HG03442 (cell line): ENCODE measurements at regions not wholly inside any gene's neighbourhood (a gene's known extent, or its start where the extent isn't known, plus 50 kb on each side); places are given as distances from the start of the nearest gene placed in this dataset.
"Not testable (repeated sequence)": the region's sequence is repeated elsewhere in the genome, so short reads cannot be mapped to it uniquely, and the experiment has no call there.

Experiments used
- ATAC-seq: cut with Tn5 transposase; IDR thresholded peaks from one replicate; pipeline ENCODE4 v1.9.1; 2021; ENCODE audit warnings: mild to moderate bottlenecking, moderate library complexity; ENCODE audit not compliant: unreplicated experiment

DNA sequence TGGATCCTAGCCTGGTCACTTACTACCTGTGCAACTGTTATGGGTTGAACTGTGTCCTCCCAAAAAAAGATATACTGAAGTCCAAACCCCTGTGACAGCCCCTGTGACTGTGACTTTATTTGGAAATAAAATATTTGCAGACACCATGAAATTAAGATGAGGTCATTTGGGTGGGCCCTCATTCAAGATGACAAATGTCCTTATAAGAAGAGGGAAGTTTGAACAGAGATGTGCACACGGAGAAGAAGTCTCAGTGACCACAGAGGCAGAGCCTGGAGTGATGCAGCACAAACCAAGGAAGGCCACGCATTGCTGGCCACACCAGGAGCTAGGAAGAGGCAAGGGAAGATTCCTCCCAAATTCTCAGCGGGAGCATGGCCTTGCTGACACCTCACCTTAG, 249.7 kb upstream of the RUNX1 start:
- no peak for ATAC-seq

DNA sequence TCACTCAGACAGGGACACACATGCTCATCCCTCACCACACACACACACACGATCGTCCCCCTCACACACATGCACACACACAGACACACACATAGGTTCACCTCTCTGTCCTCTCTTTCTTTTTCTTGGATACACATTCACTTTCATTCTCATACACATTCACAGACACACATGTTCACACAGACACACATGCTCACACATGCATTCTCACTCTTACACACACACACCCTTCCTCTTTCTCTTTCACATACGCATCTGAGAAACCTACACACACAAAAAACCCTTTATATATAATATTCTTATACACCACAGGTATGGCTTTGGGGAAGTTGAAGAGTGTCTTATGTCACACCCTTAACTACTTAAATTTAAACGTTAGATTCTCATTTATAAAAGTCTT, 248.6 kb upstream of the RUNX1 start:
- ATAC-seq, result no peak

DNA sequence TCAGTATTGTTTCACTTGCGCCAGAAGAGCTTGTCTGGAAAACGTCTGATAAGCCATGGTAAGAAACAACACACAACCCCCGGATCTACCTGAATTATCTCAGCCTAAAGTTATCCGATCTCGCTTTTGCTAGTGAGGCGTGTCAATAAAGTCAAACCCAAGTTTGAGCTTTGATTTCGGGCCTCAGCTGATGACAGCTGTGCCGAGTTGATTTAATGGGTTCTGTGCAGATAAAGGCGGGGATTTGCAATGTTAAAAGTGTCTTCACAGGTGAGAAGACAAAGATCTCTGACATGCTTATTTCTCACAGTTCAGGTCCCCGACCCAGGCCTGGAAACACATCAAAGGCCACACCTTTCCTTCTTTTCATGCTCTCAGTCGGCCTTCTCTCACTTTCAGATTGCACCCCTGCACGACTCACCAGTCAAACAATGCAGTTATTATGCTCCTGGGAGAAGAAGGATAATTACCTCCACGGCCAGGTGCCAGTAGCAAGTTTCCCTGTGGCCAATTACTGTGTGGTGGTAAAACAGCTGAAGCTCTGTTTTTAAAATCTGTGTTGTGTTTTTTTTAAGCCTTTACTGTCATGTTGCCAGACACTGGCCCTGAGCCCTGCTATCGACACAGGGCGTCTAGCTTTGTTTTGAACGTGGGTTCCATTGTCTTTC, 245.3 kb upstream of the RUNX1 start:
- ATAC-seq, result no peak

DNA sequence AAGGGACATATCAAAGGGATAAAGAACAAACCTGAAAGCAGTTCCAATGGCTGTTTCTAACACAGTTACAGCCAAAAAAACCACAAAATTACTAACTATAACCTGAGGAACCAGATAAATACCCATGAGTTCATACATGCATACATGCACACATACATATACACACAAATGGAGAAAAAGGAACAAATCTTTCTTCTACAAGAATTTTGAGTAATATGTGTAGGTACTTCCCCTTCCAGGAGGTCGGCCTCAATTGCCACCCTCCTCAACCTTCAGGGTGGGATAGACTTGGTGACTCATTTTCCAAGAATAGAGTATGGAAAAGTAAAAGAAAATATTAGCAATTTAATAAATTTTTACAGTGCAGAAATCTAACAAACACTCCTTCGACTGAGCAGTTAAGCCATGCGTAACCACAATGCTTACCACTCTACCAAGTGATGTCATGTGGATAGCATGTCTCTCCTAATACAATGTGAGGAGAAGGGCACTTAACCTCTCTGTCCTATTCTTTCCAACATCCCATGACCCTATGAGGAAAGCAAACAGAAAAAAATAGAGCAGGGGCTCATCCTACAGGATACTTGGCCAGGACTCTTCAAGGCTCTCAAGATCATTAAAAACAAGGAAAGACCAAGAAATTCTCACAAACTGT, 243.0 kb upstream of the RUNX1 start:
- ATAC-seq, result no peak

DNA sequence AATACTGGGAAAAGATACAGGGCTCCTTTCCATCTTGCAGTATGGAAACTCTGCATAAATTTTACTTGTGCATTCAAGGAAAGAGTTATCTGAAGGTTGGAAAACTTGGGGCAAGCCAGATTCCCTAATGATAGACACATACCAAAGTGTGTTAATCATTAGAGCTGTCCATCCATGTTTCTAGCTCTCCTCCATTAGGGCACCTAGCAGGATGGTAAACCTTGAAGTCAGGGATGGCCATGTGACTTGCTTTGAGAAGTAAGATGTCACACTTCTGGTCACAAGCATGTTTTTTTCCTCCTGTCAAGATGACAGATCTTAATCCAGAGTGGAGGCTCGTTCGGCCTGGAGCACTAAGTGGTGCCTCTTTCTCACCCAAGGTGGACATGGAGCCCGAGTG, 241.9 kb upstream of the RUNX1 start:
- ATAC-seq, result no peak

DNA sequence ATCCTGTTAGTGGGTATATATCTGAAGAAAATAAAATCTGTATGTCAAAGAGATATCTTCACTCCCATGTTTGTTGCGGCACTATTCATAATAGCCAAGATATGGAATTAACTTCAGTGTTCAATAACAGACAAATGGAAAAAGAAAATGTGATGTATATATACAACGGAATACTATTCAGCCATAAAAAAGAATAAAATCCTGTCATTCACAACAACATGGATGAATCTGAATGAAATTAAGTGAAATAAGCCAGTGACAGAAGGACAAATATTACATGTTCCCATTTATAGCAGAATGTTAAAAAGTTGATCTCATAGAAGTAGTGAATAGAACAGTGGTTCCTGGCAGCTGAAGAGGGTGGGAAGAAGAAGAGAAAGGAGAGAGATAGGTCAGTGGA, 239.1 kb upstream of the RUNX1 start:
- no peak for ATAC-seq

DNA sequence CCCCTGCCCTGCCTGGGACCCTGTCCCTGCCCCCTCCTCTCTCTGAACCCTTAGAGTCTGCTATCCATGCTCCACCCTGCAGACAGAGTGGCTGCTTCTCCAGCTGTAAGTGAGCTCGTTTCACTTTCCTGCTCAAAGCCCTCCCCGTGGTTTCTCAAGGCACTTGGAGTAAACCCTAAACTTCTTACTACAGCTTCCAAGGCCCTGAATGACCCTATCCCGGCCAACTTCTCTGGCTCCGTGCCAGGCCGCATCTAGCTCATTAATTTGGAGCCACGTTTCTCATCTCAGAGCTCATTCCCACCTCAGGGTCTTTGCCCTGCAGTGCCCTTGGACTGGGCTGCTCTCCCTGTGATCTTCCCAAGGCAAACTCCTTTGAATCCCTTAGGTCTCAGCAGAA, 235.1 kb upstream of the RUNX1 start:
- no peak for ATAC-seq

DNA sequence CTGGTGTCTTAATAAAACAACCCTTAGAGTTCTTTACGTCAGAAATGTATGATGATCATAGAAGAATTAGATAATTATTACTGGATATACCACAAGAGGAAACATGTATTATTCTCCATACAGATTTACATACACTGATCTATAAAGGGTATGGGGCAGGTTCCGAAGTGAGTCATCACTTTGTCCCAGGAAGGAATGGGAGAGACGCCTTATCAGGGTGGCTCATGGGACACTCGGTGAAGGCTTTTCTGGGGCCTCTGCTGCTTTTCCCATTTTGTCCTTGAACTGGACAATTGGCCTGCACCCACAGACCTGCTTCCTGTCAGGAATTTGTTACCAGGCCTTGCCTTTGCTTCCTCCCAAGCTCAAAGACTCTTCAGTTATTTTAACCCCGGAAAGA, 233.8 kb upstream of the RUNX1 start:
- no peak for ATAC-seq

DNA sequence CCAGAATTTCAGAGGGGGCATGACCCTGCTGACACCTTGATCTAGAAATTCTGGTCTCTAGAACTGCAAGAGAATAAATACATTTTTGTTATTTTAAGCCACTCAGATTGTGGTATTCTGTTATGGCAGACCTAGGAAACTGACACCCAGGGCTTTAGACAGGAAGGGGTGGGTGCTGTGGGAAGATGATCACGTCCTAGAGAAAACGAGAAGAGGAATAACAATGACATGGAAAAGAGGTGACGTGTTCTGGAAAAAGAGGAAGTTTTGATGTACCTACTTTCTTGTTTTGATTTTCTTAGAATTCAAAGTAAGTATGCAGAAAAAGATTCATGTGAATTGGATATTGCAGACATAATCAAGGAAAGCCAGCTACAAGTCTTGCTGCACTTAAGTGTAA, 232.9 kb upstream of the RUNX1 start:
- no peak for ATAC-seq

DNA sequence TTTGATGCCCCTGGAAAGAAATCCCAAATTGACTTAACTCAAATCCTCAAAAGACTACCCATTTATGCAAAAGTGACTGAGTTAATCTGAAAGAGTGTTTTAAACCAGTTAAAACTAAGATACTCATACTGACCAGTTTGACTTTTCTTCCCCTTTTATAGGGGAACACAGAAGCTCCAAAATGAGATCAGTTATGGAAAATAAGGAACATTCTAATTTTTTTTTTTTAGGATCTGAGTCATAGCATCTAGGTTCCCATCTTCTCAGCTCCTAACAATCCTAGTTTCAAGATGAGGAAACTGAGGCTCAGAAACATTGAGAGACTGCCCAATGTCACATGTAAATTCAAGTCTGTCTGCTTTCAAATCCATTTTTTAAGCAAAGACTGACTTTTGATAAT, 231.1 kb upstream of the RUNX1 start:
- ATAC-seq, result no peak

DNA sequence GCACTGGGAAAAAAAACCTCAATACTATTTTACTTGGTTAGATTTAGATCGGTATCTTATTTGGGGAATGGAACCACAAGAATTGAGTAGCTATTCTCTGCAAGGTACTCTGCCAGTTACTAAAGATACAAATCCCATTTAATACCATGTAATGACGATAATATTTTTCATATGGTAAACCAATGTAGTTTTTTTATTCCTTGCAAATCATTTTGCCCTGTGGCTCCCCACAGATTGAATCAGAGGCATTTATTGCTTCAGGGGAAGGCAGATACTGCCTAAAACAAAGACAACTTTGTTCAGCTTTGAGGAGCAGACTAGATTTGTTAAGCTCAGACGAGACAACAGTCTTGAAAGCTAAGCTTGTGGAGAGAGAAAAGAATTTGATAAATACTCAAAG, 226.7 kb upstream of the RUNX1 start:
- no peak for ATAC-seq

DNA sequence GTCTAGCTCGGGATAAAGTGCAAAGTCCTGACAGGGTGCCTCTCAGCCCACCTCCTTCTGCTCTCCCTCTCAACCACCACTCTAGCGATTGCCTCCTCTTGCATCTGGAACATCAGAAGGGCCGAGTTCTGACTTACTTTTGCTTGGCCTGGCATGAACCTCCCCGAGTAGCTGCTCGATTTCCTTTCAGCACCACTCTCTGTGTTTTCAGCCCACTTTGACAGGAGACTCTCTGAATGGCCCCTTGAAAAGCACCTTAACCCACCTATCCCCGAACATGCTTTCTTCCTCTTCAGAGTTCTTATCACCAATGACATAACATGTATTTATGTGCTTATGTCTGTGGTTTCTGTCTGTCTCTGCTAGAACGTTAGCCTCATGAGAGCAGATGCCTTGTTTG, 225.8 kb upstream of the RUNX1 start:
- ATAC-seq, result no peak

DNA sequence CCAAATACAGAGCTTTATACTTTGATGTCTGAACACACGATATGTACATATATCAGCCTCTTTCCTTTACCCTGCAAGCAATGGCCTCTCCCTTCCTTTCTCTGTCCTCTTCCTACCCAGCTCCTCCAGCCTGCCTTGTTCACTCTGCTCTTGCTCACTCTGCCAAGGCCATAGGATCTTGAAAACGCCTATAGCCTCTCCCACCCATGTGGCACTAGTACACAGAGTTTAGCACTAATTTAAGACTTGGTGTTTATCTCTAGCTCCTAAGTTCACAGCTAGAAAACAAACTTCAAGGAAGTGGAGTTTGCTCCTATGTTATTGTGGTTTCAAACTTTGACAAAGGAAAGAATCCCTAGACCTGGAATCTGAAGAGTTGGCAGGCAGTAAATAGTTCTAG, 225.0 kb upstream of the RUNX1 start:
- ATAC-seq, result no peak

DNA sequence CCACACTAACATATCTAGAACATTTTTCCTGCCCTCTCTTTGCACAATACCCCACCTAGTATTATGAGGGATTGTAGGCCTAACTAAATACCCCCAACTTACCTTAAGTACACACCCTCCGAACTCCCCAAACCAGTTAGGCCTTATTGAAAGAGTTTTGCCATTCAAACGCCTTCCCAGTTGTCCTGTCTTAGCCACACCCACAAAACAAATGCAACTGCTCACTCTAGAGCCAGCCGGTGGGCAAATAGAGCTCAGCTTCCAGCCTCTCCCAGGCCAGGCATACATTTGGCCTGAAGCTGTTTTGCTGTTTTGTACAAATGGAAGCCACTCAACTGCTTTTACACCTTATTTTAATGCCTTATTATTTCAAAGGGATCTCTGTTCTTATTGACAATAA, 224.2 kb upstream of the RUNX1 start:
- ATAC-seq, result no peak

DNA sequence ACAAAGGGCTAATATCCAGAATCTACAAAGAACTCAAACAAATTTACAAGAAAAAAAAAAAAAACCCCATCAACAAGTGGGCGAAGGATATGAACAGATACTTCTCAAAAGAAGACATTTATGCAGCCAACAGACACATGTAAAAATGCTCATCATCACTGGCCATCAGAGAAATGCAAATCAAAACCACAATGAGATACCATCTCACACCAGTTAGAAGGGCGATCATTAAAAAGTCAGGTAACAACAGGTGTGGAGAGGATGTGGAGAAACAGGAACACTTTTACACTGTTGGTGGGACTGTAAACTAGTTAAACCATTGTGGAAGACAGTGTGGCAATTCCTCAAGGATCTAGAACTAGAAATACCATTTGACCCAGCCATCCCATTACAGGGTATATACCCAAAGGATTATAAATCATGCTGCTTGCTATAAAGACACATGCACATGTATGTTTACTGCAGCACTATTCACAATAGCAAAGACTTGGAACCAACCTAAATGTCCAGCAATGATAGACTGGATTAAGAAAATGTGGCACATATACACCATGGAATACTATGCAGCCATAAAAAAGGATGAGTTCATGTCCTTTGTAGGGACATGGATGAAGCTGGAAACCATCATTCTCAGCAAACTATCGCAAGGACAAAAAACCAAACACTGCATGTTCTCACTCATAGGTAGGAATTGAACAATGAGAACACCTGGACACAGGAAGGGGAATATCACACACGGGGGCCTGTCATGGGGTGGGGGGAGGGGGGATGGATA, 222.4 kb upstream of the RUNX1 start:
- not testable (repeated sequence) for ATAC-seq

DNA sequence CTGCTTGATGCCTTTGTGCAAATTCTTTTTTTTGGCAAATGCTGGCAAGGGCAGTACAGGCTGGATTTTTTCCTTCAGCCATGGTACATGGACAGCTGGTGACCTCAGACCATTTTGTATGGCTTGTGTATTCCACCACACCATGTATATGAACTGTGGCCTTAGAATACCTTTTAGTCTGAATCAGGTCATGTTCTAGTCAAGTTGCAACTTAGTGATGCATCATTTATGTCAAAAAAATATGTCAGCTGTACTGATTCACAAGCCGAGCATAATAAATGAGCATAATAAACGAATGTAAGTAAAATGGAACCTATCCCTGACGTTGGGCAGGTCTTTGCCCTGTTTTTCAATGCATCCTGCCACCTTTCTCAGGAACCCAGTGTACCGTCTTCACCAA, 219.7 kb upstream of the RUNX1 start:
- no peak for ATAC-seq

DNA sequence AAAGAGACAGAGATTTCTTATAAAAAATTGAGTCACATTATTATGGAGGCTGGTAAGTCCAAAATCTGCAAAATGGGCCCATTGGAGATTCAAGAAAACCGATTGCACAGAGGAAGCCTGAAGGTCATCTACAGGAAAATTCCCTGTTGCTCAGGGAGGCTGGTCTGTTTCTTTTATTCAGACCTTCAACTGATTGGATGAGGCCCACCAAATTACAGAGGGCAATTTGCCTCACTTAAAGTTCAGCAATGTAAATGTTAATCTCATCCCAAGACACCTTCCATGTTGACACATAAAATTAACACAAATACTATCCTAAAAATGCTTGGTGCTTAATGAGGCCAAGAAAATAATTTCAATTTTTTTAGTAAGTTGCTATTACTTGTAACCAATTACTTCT, 219.2 kb upstream of the RUNX1 start:
- no peak for ATAC-seq

DNA sequence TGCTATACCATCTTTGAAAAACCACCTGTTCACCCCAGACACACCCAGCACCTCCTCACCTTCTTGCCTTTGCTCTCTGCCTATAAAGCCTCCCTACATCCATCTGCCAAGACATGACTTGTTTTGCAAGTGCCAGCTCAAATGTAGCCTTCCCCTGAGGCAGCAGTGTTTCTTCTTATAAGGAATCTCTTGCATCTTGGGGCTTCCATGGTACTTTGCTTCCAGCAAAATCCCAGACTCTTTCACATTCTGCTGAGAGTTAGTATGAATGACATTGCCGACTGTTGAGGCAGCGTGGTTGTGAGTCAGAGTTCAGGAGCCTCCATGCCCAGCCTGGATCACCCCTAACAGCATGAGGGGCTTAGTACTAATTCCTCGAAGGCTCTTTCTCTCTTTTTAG, 217.4 kb upstream of the RUNX1 start:
- ATAC-seq, result no peak

DNA sequence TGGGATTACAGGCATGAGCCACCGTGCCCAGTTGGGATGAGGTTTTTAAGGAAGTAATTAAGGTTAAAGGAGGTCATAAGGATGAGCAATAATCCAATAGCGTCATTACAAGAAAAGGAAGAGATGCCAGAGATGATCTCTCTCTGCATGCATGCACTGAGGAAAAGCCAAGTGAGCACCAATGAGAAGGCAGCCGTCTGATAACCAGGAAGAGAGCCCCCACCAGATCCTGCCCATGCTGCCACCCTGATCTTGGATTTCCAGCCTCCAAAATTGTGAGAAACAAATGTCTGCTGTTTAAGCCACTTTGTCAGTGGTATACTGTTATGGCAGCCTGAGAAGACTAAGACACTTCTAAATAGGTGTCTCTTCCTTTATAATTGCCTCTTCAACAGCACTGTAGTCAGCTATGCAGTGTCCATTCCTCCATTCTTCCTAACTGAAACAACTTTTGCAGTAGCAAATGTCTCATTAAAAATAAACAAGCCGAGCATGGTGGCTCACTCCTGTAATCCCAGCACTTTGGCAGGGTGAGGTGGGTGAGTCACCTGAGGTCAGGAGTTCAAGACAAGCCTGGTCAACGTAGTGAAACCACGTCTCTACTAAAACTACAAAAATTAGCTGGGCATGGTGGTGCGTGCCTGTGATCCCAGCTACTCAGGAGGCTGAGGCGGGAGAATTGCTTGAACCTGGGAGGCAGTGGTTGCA, 216.2 kb upstream of the RUNX1 start:
- no peak for ATAC-seq

DNA sequence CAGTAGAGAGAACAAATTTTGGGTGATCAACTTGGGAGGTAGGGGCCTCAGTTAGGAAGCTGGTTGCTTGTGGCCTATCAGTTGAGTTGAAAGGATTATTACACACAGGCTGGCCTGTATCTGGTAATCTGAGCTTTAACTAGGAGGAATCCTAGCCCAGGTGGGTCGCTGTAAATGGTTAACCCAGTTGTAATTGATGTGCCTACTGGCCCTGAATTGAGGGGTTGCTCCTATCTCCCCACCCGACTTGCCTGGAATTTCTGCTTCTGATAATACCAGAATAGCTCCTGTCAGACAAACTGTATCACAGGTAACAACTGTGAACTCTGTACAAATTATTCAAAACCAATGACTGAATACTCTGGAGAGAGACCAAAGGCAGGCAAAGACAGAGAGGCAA, 210.4 kb upstream of the RUNX1 start:
- no peak for ATAC-seq

DNA sequence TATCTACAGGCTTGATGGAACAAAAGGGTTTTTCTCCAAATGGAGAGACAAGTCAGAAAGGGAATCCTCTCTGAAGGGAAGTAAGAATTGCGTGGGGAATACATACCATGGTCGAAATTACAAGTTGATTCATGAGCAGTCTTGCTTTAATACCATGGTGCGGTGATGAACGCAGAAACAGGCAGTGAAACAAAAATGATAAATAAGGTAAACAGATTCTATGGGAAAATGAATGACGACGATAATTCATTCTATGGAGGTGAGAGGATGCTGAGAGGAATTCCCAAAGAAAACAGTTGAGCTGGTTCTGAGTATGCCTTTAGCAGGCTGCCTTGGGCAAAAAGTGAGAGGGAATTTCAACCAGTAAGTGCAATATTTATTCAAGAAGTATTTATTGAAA, 209.4 kb upstream of the RUNX1 start:
- no peak for ATAC-seq

DNA sequence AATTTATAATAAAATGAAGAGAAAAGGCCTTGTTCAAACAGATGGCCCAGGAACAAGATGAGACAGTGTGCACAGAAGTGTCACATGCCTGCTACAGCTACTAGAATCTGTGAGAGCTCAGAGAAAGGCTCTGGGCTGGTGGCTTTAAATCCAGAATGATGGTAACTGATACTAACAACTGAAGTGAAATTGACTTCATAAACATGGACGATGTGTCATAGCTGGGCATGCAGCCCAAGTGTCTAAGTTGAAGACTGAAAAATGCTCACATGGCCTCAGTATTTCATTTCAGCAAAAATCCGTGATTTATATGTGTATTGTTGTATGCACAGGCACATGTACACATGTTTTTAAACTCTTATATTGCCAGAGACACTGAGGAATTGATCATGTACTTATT, 208.3 kb upstream of the RUNX1 start:
- ATAC-seq, result no peak
